HG02763 (cell line): ENCODE measurements at regions not wholly inside any gene's neighbourhood (a gene's known extent, or its start where the extent isn't known, plus 50 kb on each side); places are given as distances from the start of the nearest gene placed in this dataset.

Experiments used
- ATAC-seq: cut with Tn5 transposase; IDR thresholded peaks from one replicate; pipeline ENCODE4 v1.9.1; 2021; ENCODE audit warnings: mild to moderate bottlenecking, moderate library complexity; ENCODE audit not compliant: unreplicated experiment

DNA sequence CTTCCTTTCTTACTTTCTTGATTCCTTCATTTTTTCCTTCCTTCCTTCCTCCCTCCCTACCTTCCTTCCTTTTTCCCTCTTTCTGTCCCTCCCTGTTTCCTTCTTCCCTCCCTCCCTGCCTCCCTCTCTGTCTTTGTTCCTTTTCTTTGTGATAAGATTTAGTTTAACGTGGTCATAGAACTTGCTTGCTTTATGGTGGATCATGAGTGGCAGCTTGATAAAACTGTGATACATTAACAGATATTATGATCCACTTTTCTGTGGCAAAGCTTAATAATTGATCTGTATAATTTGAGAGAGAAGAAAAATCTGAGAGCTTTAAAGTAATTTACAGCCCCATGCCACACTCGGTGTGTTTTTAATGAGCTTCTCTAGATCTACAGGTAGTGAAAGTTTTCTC, 280.5 kb downstream of the RNF144B start:
- ATAC-seq = no peak

DNA sequence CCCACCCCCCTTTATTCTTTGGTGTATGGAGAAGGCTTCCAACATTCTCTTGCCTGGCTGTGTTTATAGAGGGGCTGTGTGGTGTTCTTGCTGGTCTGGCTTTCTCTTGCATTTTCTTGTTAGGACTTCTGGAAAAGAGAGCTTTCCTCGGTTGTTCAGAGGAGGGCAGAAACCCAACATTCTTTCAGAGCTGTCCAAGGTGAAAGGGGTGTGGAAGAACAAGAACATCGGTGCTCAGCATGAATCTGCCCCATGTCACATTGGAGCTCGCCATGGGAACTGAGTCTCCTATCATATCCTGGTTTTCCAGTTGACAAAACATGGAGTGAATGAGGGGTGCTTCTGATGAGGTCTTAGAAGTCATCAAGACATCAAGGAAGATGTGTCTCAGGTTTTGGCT, 281.8 kb downstream of the RNF144B start:
- no peak for ATAC-seq

DNA sequence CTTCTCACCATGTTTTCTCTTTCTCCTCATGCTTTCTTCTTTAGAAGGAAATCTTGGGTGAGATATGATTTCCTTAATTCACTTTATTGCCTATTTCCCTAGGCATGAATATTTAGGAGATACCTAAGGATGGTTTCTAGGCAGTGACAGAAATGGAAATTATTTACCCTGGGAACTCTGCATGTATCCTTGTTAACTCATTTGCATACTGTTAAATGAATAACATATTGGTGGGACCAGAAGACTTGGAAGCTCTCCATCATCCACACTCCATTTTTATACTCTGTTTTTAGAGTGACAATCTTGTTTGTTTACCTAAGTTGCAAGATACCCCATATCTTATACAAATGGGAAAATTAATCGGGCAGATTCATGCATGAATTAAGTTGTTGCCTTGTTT, 285.7 kb downstream of the RNF144B start:
- ATAC-seq = no peak

DNA sequence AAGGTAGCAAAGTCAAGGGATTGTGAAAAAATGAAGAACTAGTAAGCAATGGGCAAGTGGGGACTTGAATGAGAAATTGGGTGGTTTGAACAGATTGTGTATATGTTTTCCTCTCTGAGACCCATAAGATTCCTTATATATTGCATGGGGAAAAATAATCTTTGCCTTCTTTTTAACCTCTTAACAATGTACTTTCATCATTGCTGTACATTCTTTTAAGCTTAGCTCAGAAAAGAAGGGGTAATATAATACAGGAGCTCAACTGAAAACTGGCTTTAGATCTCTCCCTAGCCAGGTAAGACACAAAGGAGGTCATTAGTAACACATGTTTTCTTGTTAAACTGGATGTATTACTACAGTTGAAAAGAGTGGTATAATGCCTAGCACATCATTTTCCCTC, 287.2 kb downstream of the RNF144B start:
- no peak for ATAC-seq

DNA sequence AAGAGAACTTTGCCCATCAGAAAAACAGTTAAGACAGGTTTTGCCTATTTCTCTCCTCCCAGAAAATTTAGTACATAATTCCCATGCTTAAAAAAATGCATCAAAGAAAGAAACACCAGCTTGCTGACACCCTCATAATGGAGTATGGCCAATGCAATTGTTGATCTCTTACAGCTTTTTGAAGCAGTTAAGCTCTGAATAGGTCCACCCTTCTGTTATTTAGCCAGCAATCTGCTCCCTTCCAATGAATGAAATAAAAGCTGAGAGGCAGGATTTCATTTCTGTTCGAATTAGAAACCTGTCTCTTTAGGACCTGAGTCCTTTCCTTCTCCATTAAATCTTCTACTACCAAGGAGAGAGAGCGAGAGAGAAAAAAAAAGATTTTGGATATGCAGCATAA, 288.7 kb downstream of the RNF144B start:
- ATAC-seq = no peak

DNA sequence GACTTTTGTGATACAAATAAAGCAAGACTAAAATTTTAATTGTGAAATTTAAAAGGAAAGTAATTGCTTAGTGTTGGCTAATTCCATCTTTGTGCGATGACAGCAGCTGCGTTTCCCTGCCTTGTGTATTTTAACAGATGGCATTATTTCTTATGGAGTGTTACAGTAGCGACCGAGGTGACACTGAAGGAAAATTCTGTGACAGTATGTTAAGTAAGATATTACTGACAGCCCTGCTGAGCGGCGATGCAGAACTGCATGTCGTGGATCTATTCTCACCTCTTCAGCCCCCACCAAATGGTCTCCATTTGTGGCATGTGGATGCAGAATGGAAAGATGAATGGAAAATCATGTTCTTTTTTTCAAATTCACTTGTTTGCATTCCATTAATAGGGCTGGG, 289.4 kb downstream of the RNF144B start:
- ATAC-seq = no peak

DNA sequence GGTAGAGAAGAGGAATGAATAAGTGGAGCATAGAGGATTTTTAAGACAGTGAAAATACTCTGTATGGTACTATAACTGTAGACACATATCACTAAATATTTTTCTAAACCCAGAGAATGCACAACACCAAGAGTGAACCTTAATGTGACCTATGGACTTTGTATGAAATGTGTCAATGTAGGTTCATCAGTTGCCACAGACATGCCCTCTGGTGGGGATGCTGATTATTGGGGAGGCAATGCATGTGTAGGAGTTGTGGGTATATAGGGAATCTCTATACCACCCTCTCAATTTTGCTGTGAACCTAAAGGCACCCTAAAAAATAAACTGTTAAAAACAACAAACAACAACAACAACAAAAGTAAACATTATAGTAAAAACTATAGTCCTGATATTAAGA, 293.7 kb downstream of the RNF144B start:
- ATAC-seq = no peak

DNA sequence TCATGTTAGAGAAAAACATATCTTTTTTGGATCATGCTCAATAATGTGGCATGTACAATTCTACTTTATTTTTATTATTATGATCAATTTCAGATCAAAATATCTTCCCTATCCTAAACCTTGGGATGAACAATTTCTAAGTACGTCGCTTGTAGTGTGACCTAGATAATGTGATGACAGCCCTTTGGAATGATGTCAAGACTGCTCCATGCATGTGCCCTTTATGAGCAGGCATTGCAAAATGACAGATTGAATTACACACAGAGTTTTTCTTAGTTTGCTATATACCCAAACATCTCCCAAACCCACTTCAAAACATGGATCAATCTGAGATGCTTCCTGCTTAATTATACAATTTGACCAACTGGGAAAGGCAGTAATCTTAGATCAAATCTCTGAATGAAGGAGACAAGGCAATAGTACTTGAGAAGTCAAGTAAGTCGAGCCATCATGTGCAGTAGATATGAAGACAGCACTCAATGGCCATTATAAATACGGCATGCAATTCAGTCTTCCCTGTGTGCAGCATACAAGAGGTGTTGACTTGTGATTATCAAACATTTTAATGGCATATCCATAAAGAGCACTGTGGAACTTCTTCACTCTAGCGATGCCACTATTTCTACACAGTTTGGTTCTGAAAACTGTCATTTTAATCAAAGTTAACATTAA, 294.8 kb downstream of the RNF144B start:
- no peak for ATAC-seq

DNA sequence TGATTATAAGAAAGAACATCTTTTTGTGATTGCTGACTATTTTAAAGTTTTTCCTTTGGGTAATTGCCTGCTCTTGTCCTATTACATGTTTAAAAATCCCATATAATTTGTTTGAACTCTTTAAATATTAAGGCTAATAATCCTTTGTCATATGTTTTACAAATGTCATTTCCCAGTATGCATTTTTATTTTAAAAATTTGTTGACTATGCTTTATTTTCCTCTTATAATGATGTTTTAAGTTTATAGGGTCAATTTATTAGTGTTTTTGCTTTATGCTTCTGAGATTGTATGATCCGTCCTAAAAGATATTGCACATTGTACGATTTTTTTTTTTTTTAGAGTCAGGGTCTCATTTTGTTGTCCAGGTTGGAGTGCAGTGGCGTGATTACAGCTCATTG, 297.2 kb downstream of the RNF144B start:
- ATAC-seq = no peak

DNA sequence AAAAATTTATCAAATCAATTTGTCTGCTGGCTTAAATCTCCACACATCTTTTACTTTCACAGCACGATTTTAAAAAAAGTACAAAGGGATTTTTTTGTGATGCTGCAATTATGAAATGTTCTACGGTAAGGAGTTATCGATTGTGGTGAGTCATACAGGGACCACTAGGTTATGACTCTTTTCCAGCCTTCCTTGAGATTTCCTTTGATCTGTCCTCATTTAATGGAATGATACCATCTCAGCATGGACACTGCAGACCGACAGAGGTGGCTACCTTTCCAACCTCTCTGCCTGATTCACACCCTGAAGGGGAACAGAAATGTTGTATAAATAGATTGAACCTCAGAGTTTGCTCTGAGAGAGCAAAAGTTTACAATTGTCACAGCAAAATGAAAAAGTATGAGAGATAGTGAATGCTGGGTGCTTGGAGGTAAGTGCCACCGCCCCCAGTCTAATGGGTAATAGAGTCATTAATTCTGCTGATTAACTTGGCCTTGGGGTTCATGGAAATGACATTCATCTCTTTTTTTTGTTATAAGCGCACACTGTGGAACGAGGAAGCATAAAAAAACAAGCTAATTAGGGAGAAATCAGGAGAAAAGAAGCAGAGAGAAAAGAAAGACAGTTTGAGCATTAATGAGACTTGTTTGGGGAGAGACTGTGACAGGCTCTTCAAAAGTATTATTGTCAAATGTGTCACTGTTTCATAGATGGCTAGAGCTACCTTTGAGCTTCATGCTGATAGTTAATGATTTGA, 306.0 kb downstream of the RNF144B start:
- no peak for ATAC-seq

DNA sequence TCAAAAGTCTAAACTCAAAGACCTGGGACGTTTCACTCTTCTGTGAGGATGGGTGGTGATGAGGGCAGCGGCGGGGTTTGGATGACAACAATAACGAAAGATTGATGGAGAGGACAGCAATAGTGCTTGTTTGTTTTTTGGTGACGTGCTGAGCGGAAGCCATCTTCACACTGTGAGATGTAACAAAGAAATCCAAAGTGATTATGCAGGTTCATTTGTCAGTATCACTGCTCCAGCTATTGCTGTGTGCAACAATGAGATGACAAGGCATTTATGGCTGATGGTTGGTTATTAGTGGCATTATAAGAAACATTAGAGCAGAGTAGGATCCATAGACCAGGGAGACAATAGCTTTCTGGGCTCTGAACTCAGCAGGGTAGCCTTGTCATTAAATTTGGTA, 306.7 kb downstream of the RNF144B start:
- no peak for ATAC-seq

DNA sequence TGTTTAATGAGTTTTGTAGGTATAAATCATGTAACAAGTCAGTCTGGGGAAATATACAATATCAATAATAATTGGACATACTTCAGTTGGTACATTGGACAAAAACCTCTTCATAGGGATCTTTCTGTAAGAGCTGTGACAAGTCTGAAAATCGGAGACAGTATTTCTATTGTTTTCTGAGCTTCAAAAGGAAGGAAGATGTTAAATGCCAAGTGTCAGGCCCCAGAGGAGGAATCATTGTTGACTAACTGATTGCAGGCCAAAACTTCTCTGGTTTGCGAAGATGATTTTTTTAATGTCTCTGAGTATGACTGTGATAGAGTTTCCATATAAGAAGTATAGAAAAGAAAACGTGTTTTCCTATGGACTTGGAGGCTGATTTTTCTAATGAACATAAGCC, 316.4 kb downstream of the RNF144B start:
- ATAC-seq = no peak

DNA sequence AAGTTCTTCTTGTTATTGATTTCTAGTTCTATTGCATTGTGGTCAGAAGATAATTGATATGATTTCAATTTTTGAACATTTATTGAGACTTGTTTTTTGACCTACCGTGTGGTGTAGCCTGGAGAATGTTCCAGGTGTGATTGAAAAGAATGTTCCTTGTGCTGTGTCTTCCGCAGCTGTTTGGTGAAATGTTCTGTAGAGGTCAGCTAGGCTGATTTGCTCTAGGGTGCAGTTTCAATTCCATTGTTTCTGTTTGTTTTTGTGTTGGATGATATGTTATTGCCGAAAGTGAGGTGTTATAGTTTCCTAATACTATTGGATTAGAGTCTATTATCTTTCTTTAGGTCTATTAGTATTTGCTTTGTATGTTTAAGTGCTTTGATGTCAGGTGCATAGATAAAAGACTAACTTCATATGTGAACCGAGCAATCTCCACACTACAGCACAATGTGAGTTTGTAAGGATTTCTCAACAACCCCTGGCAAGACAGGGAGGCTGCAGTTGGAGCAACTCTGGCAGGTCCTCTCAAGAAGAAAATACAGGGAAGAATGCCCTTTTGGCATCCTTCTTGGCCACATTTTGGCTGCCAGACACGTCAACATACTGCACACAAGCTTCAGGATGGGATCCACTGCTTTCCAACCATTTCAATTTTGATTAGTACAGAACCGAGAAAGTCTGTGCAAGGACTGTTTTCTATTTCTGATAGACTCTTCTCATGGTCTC, 320.7 kb downstream of the RNF144B start:
- ATAC-seq = no peak

DNA sequence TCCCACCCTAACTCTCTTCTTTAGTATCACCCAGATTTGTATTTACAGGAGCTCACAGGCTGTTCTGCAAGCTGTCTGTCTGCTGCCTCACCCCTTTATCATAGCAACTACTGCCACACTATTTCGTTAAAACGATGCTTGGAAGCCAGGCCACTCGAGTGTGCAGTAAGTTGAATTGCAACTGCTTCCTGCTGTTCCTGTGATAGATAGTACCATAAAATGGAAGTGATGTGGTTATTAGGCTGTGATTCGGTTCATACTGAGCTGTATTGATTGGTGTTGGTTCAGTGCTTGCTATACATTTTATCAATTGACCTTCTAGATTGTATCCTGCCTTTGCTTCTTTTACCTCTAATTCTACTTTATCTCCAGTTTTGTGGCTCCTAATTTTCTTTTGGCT, 325.4 kb downstream of the RNF144B start:
- no peak for ATAC-seq

DNA sequence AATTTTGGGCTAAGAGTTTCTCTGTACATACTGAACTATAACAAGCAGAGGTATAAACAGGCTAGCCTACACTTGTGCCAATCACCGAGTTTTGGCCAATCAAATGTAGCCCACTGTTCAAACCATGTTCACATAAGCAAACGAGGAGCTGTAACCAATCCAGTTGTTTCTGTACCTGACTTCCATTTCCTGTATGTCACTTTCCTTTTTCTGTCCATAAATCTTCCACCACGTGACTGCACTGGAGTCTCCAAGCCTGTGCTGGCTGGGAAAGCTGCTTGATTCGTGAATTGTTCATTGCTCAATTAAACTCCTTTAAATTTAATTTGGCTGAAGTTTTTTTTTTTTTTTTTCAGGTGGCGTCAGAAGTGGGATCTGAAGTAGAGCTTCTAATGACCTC, 332.9 kb downstream of the RNF144B start:
- no peak for ATAC-seq

DNA sequence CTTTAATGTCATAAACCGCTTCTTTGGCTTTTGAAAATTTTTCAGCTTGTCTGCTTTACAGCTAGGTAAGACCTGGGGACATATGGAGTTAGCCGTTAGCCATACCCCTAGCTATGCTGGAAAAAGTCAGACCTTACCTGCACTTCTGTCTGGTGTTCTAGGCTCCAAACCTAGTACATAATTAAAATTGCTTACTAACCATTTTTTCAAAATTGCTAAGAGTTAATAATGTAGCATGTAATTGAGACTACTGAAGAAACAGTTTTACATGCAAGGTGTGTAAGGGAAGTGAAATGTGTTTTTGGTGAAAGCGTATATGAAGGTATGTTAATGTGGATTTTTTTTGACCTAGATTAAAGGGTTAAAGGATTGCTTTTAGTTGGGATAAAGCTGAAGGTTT, 336.9 kb downstream of the RNF144B start:
- no peak for ATAC-seq

DNA sequence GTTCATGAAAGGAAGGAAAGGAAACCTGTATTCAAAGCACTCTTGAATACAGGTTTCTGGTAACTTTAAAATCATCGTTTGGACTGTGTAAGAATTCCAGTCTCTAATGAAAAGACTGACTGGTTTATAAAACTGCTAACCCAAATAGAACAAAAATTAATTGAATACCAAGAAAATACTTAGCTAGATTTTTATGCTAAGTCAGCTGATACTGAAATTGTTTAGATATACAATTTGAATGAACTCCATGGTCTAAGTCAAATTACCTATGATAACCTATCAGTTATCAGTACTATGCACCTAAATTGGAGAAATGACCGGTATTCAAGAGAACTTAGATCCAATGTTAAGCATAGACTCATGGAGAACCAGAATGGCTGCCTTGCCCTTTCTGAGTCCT, 338.3 kb downstream of the RNF144B start:
- ATAC-seq = no peak

DNA sequence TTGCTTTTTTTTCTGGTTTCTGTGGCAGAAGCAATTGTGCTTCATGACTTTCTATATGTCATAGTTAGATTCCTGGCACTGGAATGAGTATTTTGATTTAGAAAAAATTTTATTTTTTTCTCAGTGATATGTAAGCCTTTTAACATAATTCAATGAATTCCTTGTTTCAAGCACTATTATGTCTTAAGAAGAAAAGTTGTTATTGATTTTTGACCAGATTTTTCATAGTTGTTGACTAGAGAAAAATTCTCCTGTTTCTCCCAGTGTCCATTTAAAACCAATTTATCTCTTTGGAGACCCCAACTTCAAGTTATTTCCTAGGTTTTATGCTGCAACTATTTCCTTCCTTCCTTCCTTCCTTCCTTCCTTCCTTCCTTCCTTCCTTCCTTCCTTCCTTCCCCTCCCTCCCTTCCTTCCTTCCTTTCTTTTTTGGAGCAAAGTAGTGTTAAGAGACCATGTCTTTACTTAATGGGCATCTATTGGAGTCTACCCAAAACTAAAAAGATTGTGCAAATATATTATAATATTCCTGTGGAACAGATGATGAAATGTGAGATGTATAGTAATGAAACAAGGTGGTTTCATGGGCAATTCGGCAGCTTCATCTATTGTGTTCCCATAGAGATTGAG, 346.9 kb downstream of the RNF144B start:
- no peak for ATAC-seq

DNA sequence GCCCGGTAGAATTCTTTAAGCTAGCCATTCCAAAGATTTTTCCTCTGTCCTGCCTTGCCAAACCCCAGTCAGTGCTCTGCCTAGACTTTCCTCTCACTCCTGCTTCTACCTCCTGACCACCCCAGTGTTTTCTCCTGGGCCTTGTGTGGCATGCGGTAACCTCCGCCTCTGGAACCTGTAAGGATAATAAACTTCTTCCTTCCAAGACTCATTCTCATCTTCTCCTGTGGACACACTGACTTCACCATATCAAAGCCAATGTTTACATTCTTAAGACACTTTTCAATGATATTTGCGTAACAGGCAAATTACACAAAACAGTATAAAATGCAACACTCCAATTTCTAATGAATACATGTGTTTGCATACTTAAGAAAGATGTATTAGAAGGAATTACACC, 354.6 kb downstream of the RNF144B start:
- no peak for ATAC-seq

DNA sequence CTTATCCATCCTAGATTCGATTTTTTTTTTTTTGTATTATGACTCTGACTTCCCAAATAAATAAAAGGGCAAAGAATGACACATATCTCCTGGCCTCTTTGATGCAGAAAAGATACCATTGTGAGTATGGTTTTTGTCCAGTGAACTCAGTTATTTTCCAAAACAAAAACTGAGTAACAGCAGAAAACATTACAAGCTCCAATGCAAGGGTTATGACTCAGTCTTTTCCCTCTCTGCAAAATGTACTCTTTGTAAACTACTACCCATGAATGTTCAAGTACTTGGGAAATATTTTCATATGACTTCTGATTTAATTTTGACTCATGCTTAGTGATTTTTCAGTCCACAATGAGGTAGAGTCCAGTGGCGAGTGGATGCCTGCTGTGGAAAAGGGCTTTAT, 355.3 kb downstream of the RNF144B start:
- ATAC-seq = no peak

DNA sequence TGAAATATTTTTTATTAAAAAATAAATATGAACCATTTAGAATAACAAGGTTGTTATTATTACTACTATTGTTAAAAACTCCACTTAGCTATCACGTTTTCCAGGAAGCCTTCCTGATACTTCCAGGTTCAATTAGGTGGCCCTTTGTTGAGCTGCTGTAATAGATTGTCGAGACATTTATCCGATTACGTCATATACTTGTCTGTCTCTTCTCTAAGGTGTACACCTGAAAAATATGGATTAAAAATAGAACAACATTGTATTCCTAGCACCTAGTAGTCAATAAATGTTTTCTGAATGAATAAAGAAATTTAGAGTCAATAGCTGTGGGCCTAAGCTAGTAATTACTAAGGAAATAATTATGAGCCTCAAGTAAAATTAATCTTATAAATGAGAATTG, 359.6 kb downstream of the RNF144B start:
- ATAC-seq = no peak

DNA sequence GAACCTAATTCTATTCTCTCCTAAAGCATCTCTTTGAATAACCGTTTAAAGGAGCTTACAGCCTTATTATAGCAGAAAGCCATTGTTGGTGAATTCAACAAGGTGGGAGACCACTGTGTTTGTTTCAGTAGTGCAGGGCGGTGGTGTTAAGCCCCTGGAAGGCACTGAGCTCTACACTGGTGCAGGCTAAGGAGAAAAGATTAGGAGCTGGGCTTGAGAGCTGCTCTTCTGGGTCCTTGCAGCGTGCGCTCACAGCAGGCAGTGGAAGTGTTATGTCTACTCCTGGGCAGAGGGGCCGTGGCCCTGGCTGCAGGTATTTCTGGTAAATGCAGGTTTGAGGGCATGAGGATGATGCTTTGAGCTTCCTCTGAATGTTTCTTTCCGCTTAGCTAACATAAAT, 361.2 kb downstream of the RNF144B start:
- no peak for ATAC-seq
